GM12873 (cell line): ENCODE measurements at regions not wholly inside any gene's neighbourhood (a gene's known extent, or its start where the extent isn't known, plus 50 kb on each side); places are given as distances from the start of the nearest gene placed in this dataset.

Experiments used
- CTCF ChIP-seq: IDR thresholded peaks from 2 replicates; pipeline ENCODE4 v1.5.1; 2012; ENCODE audit warnings: low read depth, mild to moderate bottlenecking, moderate library complexity, low read length, control low read depth; ENCODE audit not compliant: insufficient read depth; ENCODE audit errors: missing control alignments

DNA sequence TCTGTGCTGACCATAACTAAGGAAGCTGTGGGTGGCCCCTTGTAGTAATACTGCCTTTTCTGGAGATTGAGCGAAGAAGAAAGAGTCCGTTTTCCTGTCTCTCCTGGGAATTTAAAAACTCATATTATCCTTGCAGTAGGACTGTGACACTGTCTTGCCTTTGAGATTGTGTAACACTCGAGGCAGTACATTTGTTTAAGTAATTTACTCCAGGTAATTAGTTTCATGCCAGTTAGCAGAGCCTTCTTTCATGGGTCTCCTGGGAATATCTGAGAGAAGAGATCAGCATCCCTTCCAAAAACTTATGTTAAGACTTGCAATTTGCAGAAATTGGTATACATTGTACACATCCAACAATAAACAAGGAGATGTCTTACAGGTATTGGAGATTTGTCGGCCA, 405.6 kb downstream of the DMRT2 start:
- TF ChIP-seq CTCF: no peak

DNA sequence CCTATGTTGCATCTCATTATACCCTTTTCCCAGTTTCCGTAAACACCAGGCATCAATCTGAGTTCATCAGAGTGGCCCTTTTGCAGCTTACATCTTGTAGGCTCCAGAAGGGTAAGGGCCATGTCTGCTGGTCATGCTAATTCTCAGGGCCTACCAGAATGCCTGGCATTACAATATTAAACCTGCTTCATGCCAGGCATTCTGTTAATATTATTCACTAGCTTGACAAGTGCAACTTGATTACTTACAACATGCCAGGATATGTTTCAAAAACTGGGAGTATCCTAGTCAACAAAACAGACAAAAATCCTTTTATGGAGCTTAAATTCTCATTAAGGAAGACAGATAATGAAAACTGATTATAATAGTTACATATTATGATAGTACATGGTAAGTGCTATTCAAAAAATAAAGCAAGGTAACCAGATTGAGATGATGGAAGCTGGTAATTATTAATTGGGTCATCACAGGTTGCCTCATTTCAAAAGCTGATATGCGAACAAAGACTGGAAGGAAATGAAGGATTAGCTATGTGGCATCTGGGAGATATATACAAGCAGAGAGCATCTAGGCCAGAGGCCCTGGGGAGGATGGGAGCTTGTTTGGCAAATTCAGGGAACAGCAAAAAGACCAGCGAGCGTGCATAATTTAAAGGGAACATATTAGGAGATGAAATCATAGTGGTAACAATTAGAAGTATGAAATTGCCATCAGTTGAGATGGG, 406.3 kb downstream of the DMRT2 start:
- TF ChIP-seq CTCF: no peak

DNA sequence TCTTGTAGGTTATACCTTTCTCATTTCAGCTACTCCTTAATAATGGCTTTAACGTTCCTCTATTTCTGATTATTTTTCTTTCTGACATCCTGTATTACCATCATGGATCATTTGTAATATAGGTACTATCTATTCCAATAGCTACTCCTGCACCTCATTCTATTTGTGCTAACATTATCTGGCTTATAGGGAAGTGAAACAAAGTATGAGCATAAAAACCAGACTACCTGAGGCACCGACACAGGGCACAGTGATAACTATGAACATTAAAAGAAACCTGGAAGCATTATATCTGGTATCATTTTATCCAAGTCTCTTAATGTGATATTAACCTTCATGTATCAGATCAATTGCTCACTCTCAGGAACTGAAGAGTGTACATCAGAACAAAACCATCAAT, 407.3 kb downstream of the DMRT2 start:
- no peak for TF ChIP-seq CTCF

- TF ChIP-seq CTCF: no peak
Observed at GRCh38 chr9:1458503-1458902, 408.3 kb downstream of the DMRT2 start.

- peak; percentile 84 for TF ChIP-seq CTCF
Observed at GRCh38 chr9:1460143-1460769, 410.1 kb downstream of the DMRT2 start.

GRCh38 chr9:1461812-1462211, 411.7 kb downstream of the DMRT2 start:
- no peak for TF ChIP-seq CTCF

DNA sequence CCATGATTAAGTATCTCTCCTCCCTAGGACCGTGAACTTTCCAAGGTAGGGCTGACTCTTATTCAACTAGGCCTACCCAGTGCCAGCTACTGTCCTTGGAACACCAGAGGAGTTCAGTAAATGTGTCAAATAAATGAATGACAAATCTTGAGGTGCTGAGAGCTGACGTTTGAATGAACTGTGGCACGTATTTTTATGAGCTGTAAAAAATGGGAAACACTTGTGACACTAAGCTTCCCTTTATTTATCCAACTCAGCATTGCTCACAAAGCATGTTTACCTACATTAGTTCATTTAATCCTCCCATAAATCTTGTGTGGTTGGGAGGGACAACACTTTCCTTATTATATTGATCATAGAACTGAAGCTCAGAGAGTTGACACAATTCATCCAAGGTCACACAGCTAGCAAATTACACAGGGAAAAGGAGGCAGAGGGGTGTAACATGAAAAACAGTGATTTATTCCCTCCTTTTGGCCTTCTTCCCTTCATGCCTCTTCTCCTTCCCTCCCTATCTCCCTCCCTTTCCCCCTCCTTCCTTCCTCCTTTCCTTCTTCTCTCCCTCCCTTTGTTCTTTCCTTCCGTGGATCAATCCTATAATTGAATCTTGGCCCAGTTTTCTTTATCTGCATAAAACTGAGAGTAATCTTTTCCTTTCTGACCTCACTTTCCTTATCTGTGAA, 412.6 kb downstream of the DMRT2 start:
- no peak for TF ChIP-seq CTCF
